Tibial nerve (tissue), 4 donors: ENCODE measurements at regions not wholly inside any gene's neighbourhood (a gene's known extent, or its start where the extent isn't known, plus 50 kb on each side); places are given as distances from the start of the nearest gene placed in this dataset.

Source experiments
- CTCF ChIP-seq, 5 experiments: fragments of 200-600 bp in 3 of 5; fragments of 450-650 bp in 2 of 5; sonication (generic) in 3 of 5; IDR thresholded peaks; one replicate each; pipeline ENCODE4 v1.5.1; 2016 to 2019; ENCODE audit warnings: antibody characterized with exemption in 5 of 5, mild to moderate bottlenecking in 3 of 5, moderate library complexity in 2 of 5
- EP300 ChIP-seq, 2 donors: sonication (generic); formaldehyde crosslinking; IDR thresholded peaks; one replicate each; pipeline ENCODE4 v1.6.1; 2017; ENCODE audit warnings: antibody characterized with exemption in 2 of 2, mild to moderate bottlenecking in 1 of 2
- POLR2A ChIP-seq, 2 donors: fragments of 450-650 bp; IDR thresholded peaks; one replicate each; pipeline ENCODE4 v1.6.1; 2017; ENCODE audit warnings: antibody characterized with exemption in 2 of 2, mild to moderate bottlenecking in 2 of 2, moderate library complexity in 2 of 2

GRCh38 chr14:54202288-54202687, 194.5 kb upstream of the CDKN3 start:
- TF ChIP-seq POLR2A (IDR thresholded peaks at IDR 0.05) (no peak), CTCF (IDR thresholded peaks at IDR 0.05) (no peak), EP300 (IDR thresholded peaks at IDR 0.05) (no peak)
